A549 (cell line): ENCODE measurements at regions not wholly inside any gene's neighbourhood (a gene's known extent, or its start where the extent isn't known, plus 50 kb on each side); places are given as distances from the start of the nearest gene placed in this dataset.

Experiments
- ATAC-seq, 2 experiments: fragments of 200-7000 bp in 1 of 2; fragments of >200 bp in 1 of 2; cut with Nextera tagmentation in 1 of 2; cut with Tn5 transposase in 1 of 2; 3 replicates each; pipeline versions ENCODE4 v1.8.0 to v1.9.1; 2018 to 2020; ENCODE audit warnings: mild to moderate bottlenecking in 1 of 2, moderate library complexity in 1 of 2
- CTCF ChIA-PET: fragments of 300-600 bp; sonication (Branson Sonifier 250); formaldehyde crosslinking; extraction: SDS; loops from one replicate; lab custom pipeline; 2021; ENCODE audit warnings: antibody characterized with exemption, inconsistent platforms; lab: Yijun Ruan, JAX
- POLR2A ChIA-PET: fragments of 350-600 bp; formaldehyde crosslinking; extraction: SDS; loops from one replicate; lab custom pipeline; 2021; ENCODE audit warnings: antibody characterized with exemption, inconsistent platforms; lab: Yijun Ruan, JAX
- DNase-seq, 2 experiments: peaks; one replicate each; pipeline versions ENCODE4 v3.0.0 to v3.0.0-alpha.2; 2011 to 2016; ENCODE audit warnings: low read depth in 1 of 2, low spot score in 1 of 2
- FAIRE-seq: peaks from 2 replicates; lab custom pipeline; 2011; peaks lifted over from hg19 to GRCh38; lab: Jason Lieb, UNC
- H3K27ac ChIP-seq, 2 experiments: fragments of >200 bp; sonication (Bioruptor Twin); formaldehyde crosslinking; 3 replicates each; pipeline ENCODE4 v1.5.1; 2016 to 2017
- H3K4me1 ChIP-seq: fragments of >200 bp; sonication (Bioruptor Twin); formaldehyde crosslinking; 3 replicates; pipeline ENCODE4 v1.6.1; 2016
- H3K4me2 ChIP-seq: fragments of >200 bp; sonication (Bioruptor Twin); formaldehyde crosslinking; 3 replicates; pipeline ENCODE4 v1.6.1; 2016
- H3K4me3 ChIP-seq: fragments of >200 bp; sonication (Bioruptor Twin); formaldehyde crosslinking; 3 replicates; pipeline ENCODE4 v1.5.1; 2016
- H3K9me3 ChIP-seq: fragments of >200 bp; sonication (Bioruptor Twin); formaldehyde crosslinking; 3 replicates; pipeline ENCODE4 v1.6.1; 2016
- BCL3 ChIP-seq: fragments of >200 bp; sonication (Bioruptor Twin); formaldehyde crosslinking; IDR thresholded peaks from 3 replicates; pipeline ENCODE4 v1.6.1; 2016
- CBX2 ChIP-seq: fragments of 200-600 bp; sonication (generic); IDR thresholded peaks from 2 replicates; pipeline ENCODE4 v1.6.1; 2016; ENCODE audit warnings: low read depth, mild to moderate bottlenecking, borderline replicate concordance
- CHD4 ChIP-seq: fragments of 200-600 bp; sonication (generic); IDR thresholded peaks from 2 replicates; pipeline ENCODE4 v1.6.1; 2016; ENCODE audit warnings: antibody characterized with exemption, mild to moderate bottlenecking, borderline replicate concordance
- EHF ChIP-seq: fragments of 250-450 bp; sonication (Bioruptor Pico); IDR thresholded peaks from 2 replicates; pipeline ENCODE4 v1.5.0; 2020; ENCODE audit warnings: mild to moderate bottlenecking
- EHMT2 ChIP-seq: fragments of 200-600 bp; sonication (generic); IDR thresholded peaks from 2 replicates; pipeline ENCODE4 v1.6.1; 2016; ENCODE audit warnings: antibody characterized with exemption, low read depth, mild to moderate bottlenecking, moderate library complexity
- EP300 ChIP-seq, 2 experiments: fragments of >200 bp; sonication (Bioruptor Twin); formaldehyde crosslinking; IDR thresholded peaks; 2 replicates in 1 of 2; 3 replicates in 1 of 2; pipeline ENCODE4 v1.6.1; 2016 to 2017
- ESRRA ChIP-seq: fragments of 150-350 bp; IDR thresholded peaks from 2 replicates; pipeline ENCODE4 v1.6.1; 2014; ENCODE audit warnings: mild to moderate bottlenecking, low read length, borderline replicate concordance
- FOSB ChIP-seq: fragments of 250-450 bp; sonication (Bioruptor Pico); IDR thresholded peaks from 2 replicates; pipeline ENCODE4 v1.5.0; 2020; ENCODE audit warnings: mild to moderate bottlenecking, moderate library complexity
- FOSL2 ChIP-seq, 2 experiments: fragments of 450-650 bp in 1 of 2; fragments of >200 bp in 1 of 2; sonication (Bioruptor Twin) in 1 of 2; formaldehyde crosslinking; IDR thresholded peaks; 2 replicates each; pipeline versions ENCODE4 v1.5.0 to v1.6.1; 2016 to 2020; ENCODE audit warnings: mild to moderate bottlenecking in 1 of 2, moderate library complexity in 1 of 2
- HDAC2 ChIP-seq: fragments of 200-600 bp; sonication (generic); IDR thresholded peaks from 2 replicates; pipeline ENCODE4 v1.6.1; 2016
- HES2 ChIP-seq: fragments of >200 bp; sonication (Bioruptor Twin); formaldehyde crosslinking; IDR thresholded peaks from 2 replicates; pipeline ENCODE4 v1.6.1; 2016
- HEYL ChIP-seq: fragments of 250-450 bp; sonication (Bioruptor Pico); IDR thresholded peaks from 2 replicates; pipeline ENCODE4 v1.8.0; 2021; ENCODE audit warnings: mild to moderate bottlenecking, moderate library complexity
- HMGXB4 ChIP-seq: fragments of 250-450 bp; sonication (Bioruptor Pico); IDR thresholded peaks from 2 replicates; pipeline ENCODE4 v1.5.0; 2021; ENCODE audit warnings: mild to moderate bottlenecking, moderate library complexity, borderline replicate concordance
- HOXB5 ChIP-seq: fragments of 250-450 bp; sonication (Bioruptor Pico); IDR thresholded peaks from 2 replicates; pipeline ENCODE4 v1.5.0; 2020; ENCODE audit warnings: mild to moderate bottlenecking, moderate library complexity
- JUN ChIP-seq, 2 experiments: fragments of >200 bp; sonication (Bioruptor Twin); formaldehyde crosslinking; IDR thresholded peaks; 2 replicates in 1 of 2; 3 replicates in 1 of 2; pipeline ENCODE4 v1.6.1; 2016 to 2017
- JUNB ChIP-seq: fragments of >200 bp; sonication (Bioruptor Twin); formaldehyde crosslinking; IDR thresholded peaks from 2 replicates; pipeline ENCODE4 v1.6.1; 2016
- NPAS2 ChIP-seq: fragments of 250-450 bp; sonication (Bioruptor Pico); IDR thresholded peaks from 2 replicates; pipeline ENCODE4 v1.8.0; 2022; ENCODE audit warnings: mild to moderate bottlenecking, moderate library complexity, borderline replicate concordance
- PBX3 ChIP-seq: IDR thresholded peaks from 2 replicates; pipeline ENCODE4 v1.6.1; 2012
- POLR2A ChIP-seq: IDR thresholded peaks from 2 replicates; pipeline ENCODE4 v1.6.1; 2012; ENCODE audit warnings: mild to moderate bottlenecking, low read length
- POLR2AphosphoS2 ChIP-seq: conservative IDR thresholded peaks from 2 replicates; pipeline ENCODE4 v1.6.1; 2012; ENCODE audit warnings: low read length, improper control_type of control experiment, inconsistent platforms
- RAD21 ChIP-seq, 2 experiments: fragments of >200 bp in 1 of 2; sonication (Bioruptor Twin) in 1 of 2; formaldehyde crosslinking in 1 of 2; IDR thresholded peaks in 1 of 2; conservative IDR thresholded peaks in 1 of 2; 2 replicates in 1 of 2; 3 replicates in 1 of 2; pipeline ENCODE4 v1.6.1; 2012 to 2018; ENCODE audit warnings: inconsistent platforms in 1 of 2
- RARB ChIP-seq: fragments of 250-450 bp; sonication (Bioruptor Pico); IDR thresholded peaks from 2 replicates; pipeline ENCODE4 v1.8.0; 2021; ENCODE audit warnings: mild to moderate bottlenecking, moderate library complexity
- RCOR1 ChIP-seq: fragments of 150-350 bp; IDR thresholded peaks from 2 replicates; pipeline ENCODE4 v1.6.1; 2014; ENCODE audit warnings: antibody characterized with exemption, low read length, low read depth
- RFX5 ChIP-seq: fragments of 450-650 bp; IDR thresholded peaks from 2 replicates; pipeline ENCODE4 v1.7.1; 2014; ENCODE audit warnings: antibody characterized with exemption, mild to moderate bottlenecking, moderate library complexity
- RNF2 ChIP-seq: fragments of 200-600 bp; sonication (generic); IDR thresholded peaks from 2 replicates; pipeline ENCODE4 v1.6.1; 2016; ENCODE audit warnings: low read depth, mild to moderate bottlenecking, antibody characterized with exemption, moderate library complexity, borderline replicate concordance
- SREBF2 ChIP-seq: fragments of 450-650 bp; IDR thresholded peaks from 2 replicates; pipeline ENCODE4 v1.6.1; 2014; ENCODE audit warnings: mild to moderate bottlenecking, moderate library complexity
- TFCP2L1 ChIP-seq: fragments of 250-450 bp; sonication (Bioruptor Pico); IDR thresholded peaks from 2 replicates; pipeline ENCODE4 v1.5.0; 2021; ENCODE audit warnings: mild to moderate bottlenecking
- USF2 ChIP-seq: fragments of 450-650 bp; IDR thresholded peaks from 2 replicates; pipeline ENCODE4 v1.6.1; 2014; ENCODE audit warnings: antibody characterized with exemption
- ZFP36 ChIP-seq: fragments of 450-650 bp; IDR thresholded peaks from 2 replicates; pipeline ENCODE4 v1.6.1; 2014; ENCODE audit warnings: borderline replicate concordance; ENCODE audit not compliant: partially characterized antibody
- ZNF302 ChIP-seq: fragments of 250-450 bp; sonication (Bioruptor Pico); IDR thresholded peaks from 2 replicates; pipeline ENCODE4 v1.9.0; 2021; ENCODE audit warnings: inconsistent platforms, mild to moderate bottlenecking, moderate library complexity
- ZSCAN20 ChIP-seq: fragments of 250-450 bp; sonication (Bioruptor Pico); IDR thresholded peaks from 2 replicates; pipeline ENCODE4 v1.8.0; 2022; ENCODE audit warnings: mild to moderate bottlenecking, moderate library complexity
- WGBS: methylation state at CpG from one replicate; pipeline ENCODE4 v1.1.6; 2017; ENCODE audit errors: missing lambda C conversion rate; 5-methylcytosine and 5-hydroxymethylcytosine counted together

- FAIRE-seq, result no peak
- Histone ChIP-seq H3K4me1 (peaks cover 3% of the 10 kb centered on the region; the same call in 1 of the 3 replicates), H3K9me3 (no peaks in the 10 kb centered on the region), H3K4me2 (no peak overlapping the region), H3K27ac (no peak overlapping the region), H3K4me3 (no peak overlapping the region)
- ChIA-PET CTCF (no interaction called here), POLR2A (no interaction called here)
- TF ChIP-seq HMGXB4 (CRISPR knock-in tag) (no peak), ESRRA (no peak), HES2 (no peak), ZNF302 (CRISPR knock-in tag) (no peak), RFX5 (no peak), EP300 (IDR thresholded peaks at IDR 0.05) (no peak), TFCP2L1 (CRISPR knock-in tag) (no peak), NPAS2 (no peak), HEYL (CRISPR knock-in tag) (no peak), POLR2A (no peak), JUN (IDR thresholded peaks at IDR 0.05) (no peak), USF2 (no peak), ZFP36 (no peak), RAD21 (conservative IDR thresholded peaks at IDR 0.05 in 1 of 2, IDR thresholded peaks at IDR 0.05 in 1 of 2) (no peak), EHMT2 (no peak)
- ATAC-seq, result no peak
- 97% methylated on average over 1 of the region's 1 CpG for WGBS
- no peak for DNase-seq
These were observed 361.4 kb downstream of the HLX start for GRCh38 chr1:221240690-221241089.

GRCh38 chr1:221241157-221241556, 361.9 kb downstream of the HLX start:
- H3K27ac ChIP-seq, result no peak overlapping the region
- H3K4me2 ChIP-seq, result no peak overlapping the region
- POLR2A ChIA-PET, result no interaction called here
- FAIRE-seq, result no peak
- peaks cover 3% of the 10 kb centered on the region; the same call in 1 of the 3 replicates for H3K4me1 ChIP-seq
- TF ChIP-seq RAD21 (conservative IDR thresholded peaks at IDR 0.05 in 1 of 2, IDR thresholded peaks at IDR 0.05 in 1 of 2), result no peak
- no peak for TF ChIP-seq POLR2AphosphoS2
- TF ChIP-seq PBX3, result no peak
- no peak for TF ChIP-seq JUN (IDR thresholded peaks at IDR 0.05)
- TF ChIP-seq HEYL (CRISPR knock-in tag), result no peak
- no peak for TF ChIP-seq RCOR1
- TF ChIP-seq ZSCAN20 (CRISPR knock-in tag), result no peak
- TF ChIP-seq CHD4, result no peak
- TF ChIP-seq, all 56 proteins: peak for 0
- ATAC-seq, result no peak
- DNase-seq, result no peak
- H3K9me3 ChIP-seq, result no peaks in the 10 kb centered on the region
- CTCF ChIA-PET, result no interaction called here
- no peak overlapping the region for H3K4me3 ChIP-seq
- WGBS, result 69% methylated on average over 1 of the region's 1 CpG

- WGBS, result 88% methylated on average over 2 of the region's 2 CpGs
- CTCF ChIA-PET, result no interaction called here
- FAIRE-seq, result no peak
- Histone ChIP-seq H3K4me2 (no peak overlapping the region), H3K9me3 (no peaks in the 10 kb centered on the region), H3K4me3 (no peak overlapping the region), H3K4me1 (peaks cover 3% of the 10 kb centered on the region; the same call in 1 of the 3 replicates), H3K27ac (no peak overlapping the region)
- POLR2A ChIA-PET, result no interaction called here
- DNase-seq, result no peak
- no peak for ATAC-seq
- TF ChIP-seq HOXB5 (CRISPR knock-in tag), result no peak
- TF ChIP-seq SREBF2, result no peak
- no peak for TF ChIP-seq EHF (CRISPR knock-in tag)
- no peak for TF ChIP-seq HDAC2
- TF ChIP-seq EP300 (IDR thresholded peaks at IDR 0.05), result no peak
- TF ChIP-seq FOSB (CRISPR knock-in tag), result no peak
- TF ChIP-seq USF2, result no peak
- no peak for TF ChIP-seq JUN (IDR thresholded peaks at IDR 0.05)
- no peak for TF ChIP-seq JUNB
- no peak for TF ChIP-seq FOSL2 (IDR thresholded peaks at IDR 0.05)
- no peak for TF ChIP-seq FOSL2 (CRISPR knock-in tag; IDR thresholded peaks at IDR 0.05)
- TF ChIP-seq BCL3, result no peak
- no peak for TF ChIP-seq CBX2
- TF ChIP-seq RARB (CRISPR knock-in tag), result no peak
- TF ChIP-seq RNF2, result no peak
These were observed 362.3 kb downstream of the HLX start for GRCh38 chr1:221241592-221241991.
